NCI-H2029 treated with DMSO at 0.1 percent for 48 hours (cell line): ENCODE measurements at regions not wholly inside any gene's neighbourhood (a gene's known extent, or its start where the extent isn't known, plus 50 kb on each side); places are given as distances from the start of the nearest gene placed in this dataset.

Source experiments
- DNase-seq: peaks from one replicate; lab custom pipeline; 2025; lab: John Stamatoyannopoulos, UW

- DNase-seq, result no peak
Measured at GRCh38 chr4:3715855-3716630, 50.1 kb upstream of the ADRA2C start.

- DNase-seq, result no peak
Measured at GRCh38 chr4:3715061-3715854, 50.9 kb upstream of the ADRA2C start.

DNA sequence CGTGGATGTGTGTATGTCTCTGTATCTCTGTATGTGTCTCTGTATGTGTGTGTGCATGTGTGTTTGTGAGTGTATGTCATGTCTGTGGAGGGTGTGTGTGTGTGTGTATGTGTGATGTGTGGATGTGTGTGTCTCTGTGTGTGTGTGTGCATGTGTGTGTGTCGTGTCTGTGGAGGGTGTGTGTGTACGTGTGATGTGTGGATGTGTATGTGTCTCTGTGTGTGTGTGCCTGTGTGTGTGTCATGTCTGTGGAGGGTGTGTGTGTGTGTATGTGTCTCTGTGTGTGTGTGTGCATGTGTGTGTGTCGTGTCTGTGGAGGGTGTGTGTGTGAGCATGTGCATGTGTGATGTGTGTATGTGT, 51.6 kb upstream of the ADRA2C start:
- no peak for DNase-seq

- no peak for DNase-seq
Measured at GRCh38 chr4:3713817-3714641, 52.2 kb upstream of the ADRA2C start.

GRCh38 chr4:3713346-3713745, 52.8 kb upstream of the ADRA2C start:
- DNase-seq, result no peak

DNA sequence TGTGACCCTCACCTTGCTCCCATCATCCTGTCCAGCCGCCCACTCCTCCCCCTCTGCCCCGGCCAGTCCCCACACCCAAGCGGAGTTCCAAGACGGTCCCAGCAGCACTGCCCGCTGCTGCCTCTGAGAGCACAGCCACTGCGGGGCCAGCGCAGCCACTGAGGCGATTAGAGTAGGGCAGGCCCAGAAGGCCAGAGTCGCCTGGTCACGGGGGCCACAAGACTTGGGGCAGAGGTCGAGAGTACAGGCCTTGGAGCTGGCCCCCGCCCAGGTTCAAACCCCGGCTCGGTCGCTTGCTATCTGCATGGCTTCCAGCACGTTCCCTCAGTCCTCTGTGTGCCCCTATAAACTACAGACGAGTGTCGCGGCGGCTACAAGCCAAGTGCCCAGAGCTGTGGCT, 53.2 kb upstream of the ADRA2C start:
- no peak for DNase-seq

DNA sequence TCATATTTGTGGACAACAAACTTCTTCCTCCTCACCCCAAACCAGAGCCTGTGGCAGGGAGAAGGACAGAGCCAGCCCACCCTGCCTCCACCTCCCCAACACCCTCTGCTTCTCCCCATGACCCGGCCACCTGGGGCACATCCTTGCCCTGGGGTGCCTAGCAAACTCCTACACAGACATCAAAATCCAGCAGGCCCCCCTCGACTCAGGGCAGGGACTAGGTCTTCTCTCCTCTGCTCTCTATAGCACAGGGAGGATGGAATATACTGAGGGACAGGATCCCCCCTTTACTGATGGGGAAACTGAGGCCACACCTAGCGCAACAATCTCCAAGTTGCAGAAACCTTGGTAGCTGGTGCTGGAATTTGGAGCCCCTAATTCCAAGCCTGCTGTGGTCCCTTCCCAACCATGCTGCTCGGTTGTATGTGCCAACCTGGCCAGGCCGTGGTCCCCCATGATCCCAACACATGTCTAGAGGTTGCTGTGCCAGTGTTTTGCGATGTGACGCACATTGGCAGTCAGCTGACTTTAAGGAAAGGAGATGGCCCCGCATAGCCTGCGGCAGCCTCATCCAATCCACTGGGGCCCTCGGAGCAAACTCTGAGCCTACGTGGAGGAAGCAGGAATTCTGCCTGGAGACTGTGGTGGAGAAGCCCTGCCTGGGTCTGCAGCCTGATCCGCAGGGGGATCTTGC, 53.9 kb upstream of the ADRA2C start:
- no peak for DNase-seq

DNA sequence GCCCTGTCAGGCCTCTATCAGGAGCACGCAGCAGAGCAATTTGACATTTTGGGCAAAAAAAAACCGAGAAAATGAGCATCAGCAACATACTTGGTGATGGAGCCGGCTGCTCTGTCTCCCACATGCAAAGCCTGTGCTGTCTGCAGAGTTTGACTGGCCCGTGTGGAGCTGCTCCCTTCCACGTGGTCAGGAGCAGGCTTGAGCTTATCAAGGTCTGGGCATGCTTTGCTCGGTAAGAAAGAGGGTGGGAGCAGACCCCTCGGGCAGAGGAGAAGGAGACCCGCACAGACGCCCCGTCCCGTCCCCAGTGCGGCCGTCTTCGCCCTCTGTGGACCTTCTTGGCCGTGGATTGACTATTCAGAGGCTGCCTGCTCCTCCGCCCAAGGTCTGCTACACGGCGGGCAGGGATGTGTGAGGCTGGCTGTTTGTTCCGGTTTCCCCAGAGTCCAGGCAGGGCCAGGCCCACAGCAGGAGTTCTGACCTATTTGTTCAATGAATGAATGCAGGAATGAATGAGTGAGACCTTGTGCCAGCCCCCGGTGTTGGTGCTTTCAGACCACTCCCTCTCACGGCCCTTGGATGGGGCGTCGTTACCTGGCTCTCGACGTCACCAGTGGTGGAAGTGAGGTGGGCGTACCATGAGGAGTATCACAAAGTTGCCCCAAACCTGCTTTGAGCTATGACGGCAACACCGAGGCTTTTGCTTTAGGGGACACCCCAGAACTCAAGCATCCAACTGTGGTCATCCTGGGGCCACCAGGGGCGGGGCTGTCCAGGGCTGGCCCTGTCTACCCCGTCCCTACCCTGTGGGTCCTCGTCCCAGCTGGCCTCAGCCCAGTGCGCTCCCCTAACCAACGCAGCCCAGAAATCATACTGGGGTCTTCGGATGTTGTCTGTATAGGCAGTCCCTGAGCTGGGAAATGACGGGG, 54.7 kb upstream of the ADRA2C start:
- DNase-seq, result no peak

GRCh38 chr4:3710451-3711182, 55.6 kb upstream of the ADRA2C start:
- no peak for DNase-seq

GRCh38 chr4:3709846-3710441, 56.2 kb upstream of the ADRA2C start:
- DNase-seq, result no peak

GRCh38 chr4:3709061-3709845, 56.9 kb upstream of the ADRA2C start:
- no peak for DNase-seq

DNA sequence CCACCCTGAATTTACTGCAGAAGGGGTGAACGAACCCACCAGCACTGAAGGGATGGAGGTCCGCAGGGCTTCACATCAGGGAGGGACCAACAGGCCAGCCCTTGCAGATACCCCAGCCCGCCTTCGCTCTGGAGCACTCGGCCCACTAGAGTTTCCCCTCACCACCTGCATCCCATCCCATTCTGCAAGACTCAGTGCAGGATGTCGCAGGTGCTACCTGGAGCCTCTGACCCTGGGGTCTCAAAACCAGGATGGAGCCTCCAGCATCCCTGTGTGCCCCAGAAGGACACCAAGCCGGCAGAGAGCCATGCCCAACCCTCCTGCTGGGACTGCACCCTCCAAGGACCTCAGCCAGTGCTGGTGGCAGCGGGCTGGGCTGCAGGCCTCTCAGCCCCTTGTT, 57.6 kb upstream of the ADRA2C start:
- no peak for DNase-seq

- no peak for DNase-seq
Measured at GRCh38 chr4:3708103-3708510, 58.1 kb upstream of the ADRA2C start.

DNA sequence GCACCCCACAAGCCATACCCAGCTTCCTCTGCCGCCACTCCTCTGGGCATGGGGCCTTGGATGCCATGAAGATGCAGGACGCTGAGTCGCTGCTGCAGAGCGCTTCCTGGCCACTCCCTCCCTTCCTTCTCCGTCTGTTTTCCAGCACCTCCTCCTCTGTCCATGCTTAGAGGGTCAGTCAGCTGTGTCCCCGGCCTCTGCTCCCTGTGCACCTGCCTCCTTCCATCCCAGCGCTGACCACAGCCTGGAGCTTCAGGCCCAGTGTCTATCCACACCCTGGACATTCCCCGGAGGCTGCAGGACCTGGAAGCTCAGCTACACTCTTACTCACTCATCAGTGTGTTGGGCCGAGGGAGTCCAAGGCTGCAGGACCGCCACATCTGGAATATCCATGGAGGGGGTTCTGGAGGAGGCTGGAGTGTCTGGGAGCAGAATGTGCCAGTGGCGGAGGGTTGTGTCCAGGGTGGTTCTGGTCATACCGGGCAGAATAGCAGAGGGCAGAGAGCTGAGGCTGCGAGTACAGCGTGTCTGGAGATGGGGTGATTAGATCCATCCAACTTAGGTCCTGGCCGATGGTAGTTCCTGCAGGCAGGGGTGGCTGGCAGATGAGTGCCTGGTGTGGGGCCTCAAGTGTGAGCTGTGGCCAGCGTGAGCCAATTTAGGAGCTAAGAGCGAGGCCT, 58.6 kb upstream of the ADRA2C start:
- no peak for DNase-seq

- no peak for DNase-seq
Measured at GRCh38 chr4:3706565-3707422, 59.4 kb upstream of the ADRA2C start.

GRCh38 chr4:3706111-3706511, 60.1 kb upstream of the ADRA2C start:
- DNase-seq, result no peak

DNA sequence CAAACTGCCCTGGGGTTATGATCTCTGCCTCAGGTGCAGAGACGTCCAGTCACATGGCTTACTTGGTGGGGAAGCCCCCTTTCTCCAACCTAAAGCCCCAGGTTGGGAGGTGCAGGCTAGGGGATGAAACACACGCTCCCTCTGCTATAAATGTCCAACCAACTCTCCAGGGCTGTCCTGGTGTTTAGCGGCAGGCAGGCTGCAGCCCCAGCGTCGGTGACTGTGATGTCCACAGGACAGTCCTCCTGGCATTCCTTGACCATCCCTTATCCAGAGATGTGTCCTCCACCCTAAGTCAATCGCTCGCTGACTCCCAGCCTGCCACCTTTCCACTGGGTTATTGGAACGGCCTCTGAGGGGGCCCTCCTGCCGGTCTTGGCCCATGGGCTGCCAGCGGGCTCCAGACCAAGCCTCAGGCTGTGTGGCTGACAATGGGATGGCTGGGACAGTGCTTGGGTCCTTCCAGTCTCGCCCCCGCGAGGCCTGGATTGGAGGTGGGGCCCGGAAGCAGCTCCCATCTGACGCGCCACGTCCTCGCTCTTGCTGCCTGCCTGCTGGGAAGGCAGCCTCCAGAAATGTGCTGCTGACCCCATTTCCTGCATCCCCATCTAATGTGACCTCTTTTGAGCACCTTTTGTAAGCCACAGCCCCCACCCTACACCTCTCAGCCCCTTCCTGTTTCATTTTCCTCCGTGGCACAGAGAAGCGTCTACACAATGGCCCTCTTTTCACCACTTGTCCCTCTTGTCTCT, 60.8 kb upstream of the ADRA2C start:
- no peak for DNase-seq
